ENCODE measurements at regions not wholly inside any gene's neighbourhood (a gene's known extent, or its start where the extent isn't known, plus 50 kb on each side); places are given as distances from the start of the nearest gene placed in this dataset.

- Histone ChIP-seq H3K4me1 (ENCODE audit: control insufficient read depth in 2 of 2, insufficient read depth in 2 of 2, low read length in 2 of 2) (no peaks in the 10 kb centered on the region), H3K27me3 (ENCODE audit: control insufficient read depth in 2 of 2, insufficient read depth in 1 of 2, low read length in 1 of 2) (no peaks in the 10 kb centered on the region), H3K4me3 (ENCODE audit: low read length in 2 of 2) (no peak overlapping the region), H3K36me3 (ENCODE audit: control insufficient read depth in 2 of 2, insufficient read depth in 2 of 2, low read length in 1 of 2) (no peaks in the 10 kb centered on the region), H3K9me3 (ENCODE audit: control insufficient read depth in 2 of 2, insufficient read depth in 1 of 2, low read length in 1 of 2) (no peaks in the 10 kb centered on the region), H3K27ac (ENCODE audit: low read depth in 1 of 2, low read length in 1 of 2) (no peak overlapping the region)
- WGBS: 76% methylated on average over 2 of the region's 2 CpGs
- DNase-seq (ENCODE audit: low read depth in 6 of 9, low spot score in 9 of 9): no peak
Observed at GRCh38 chrX:107522901-107523300, 73.4 kb downstream of the FRMPD3 start.

GRCh38 chrX:107526141-107526540 is 76.7 kb downstream of the FRMPD3 start:
- no peaks in the 10 kb centered on the region for H3K36me3 ChIP-seq (ENCODE audit: control insufficient read depth in 2 of 2, insufficient read depth in 2 of 2, low read length in 1 of 2)
- no peaks in the 10 kb centered on the region for H3K4me1 ChIP-seq (ENCODE audit: control insufficient read depth in 2 of 2, insufficient read depth in 2 of 2, low read length in 2 of 2)
- no peaks in the 10 kb centered on the region for H3K9me3 ChIP-seq (ENCODE audit: control insufficient read depth in 2 of 2, insufficient read depth in 1 of 2, low read length in 1 of 2)
- 98% methylated on average over 3 of the region's 3 CpGs for WGBS
- H3K4me3 ChIP-seq (ENCODE audit: low read length in 2 of 2): no peak overlapping the region
- DNase-seq (ENCODE audit: low read depth in 6 of 9, low spot score in 9 of 9): no peak
- no peaks in the 10 kb centered on the region for H3K27me3 ChIP-seq (ENCODE audit: control insufficient read depth in 2 of 2, insufficient read depth in 1 of 2, low read length in 1 of 2)
- no peak overlapping the region for H3K27ac ChIP-seq (ENCODE audit: low read depth in 1 of 2, low read length in 1 of 2)

GRCh38 chrX:107530141-107530540 is 80.7 kb downstream of the FRMPD3 start:
- Histone ChIP-seq H3K27ac (ENCODE audit: low read depth in 1 of 2, low read length in 1 of 2) (no peak overlapping the region), H3K4me3 (ENCODE audit: low read length in 2 of 2) (no peak overlapping the region), H3K36me3 (ENCODE audit: control insufficient read depth in 2 of 2, insufficient read depth in 2 of 2, low read length in 1 of 2) (no peaks in the 10 kb centered on the region), H3K4me1 (ENCODE audit: control insufficient read depth in 2 of 2, insufficient read depth in 2 of 2, low read length in 2 of 2) (no peaks in the 10 kb centered on the region), H3K27me3 (ENCODE audit: control insufficient read depth in 2 of 2, insufficient read depth in 1 of 2, low read length in 1 of 2) (no peaks in the 10 kb centered on the region), H3K9me3 (ENCODE audit: control insufficient read depth in 2 of 2, insufficient read depth in 1 of 2, low read length in 1 of 2) (no peaks in the 10 kb centered on the region)
- DNase-seq (ENCODE audit: low read depth in 6 of 9, low spot score in 9 of 9): no peak
- WGBS: 72% methylated on average over 4 of the region's 4 CpGs

- no peak overlapping the region for H3K4me3 ChIP-seq (ENCODE audit: low read length in 2 of 2)
- no peaks in the 10 kb centered on the region for H3K4me1 ChIP-seq (ENCODE audit: control insufficient read depth in 2 of 2, insufficient read depth in 2 of 2, low read length in 2 of 2)
- no peaks in the 10 kb centered on the region for H3K27me3 ChIP-seq (ENCODE audit: control insufficient read depth in 2 of 2, insufficient read depth in 1 of 2, low read length in 1 of 2)
- H3K36me3 ChIP-seq (ENCODE audit: control insufficient read depth in 2 of 2, insufficient read depth in 2 of 2, low read length in 1 of 2): no peaks in the 10 kb centered on the region
- DNase-seq (ENCODE audit: low read depth in 6 of 9, low spot score in 9 of 9): peak in 7 of 9 donors; percentile 7 to 59 (median 18)
- no peaks in the 10 kb centered on the region for H3K9me3 ChIP-seq (ENCODE audit: control insufficient read depth in 2 of 2, insufficient read depth in 1 of 2, low read length in 1 of 2)
- no peak overlapping the region for H3K27ac ChIP-seq (ENCODE audit: low read depth in 1 of 2, low read length in 1 of 2)
- 20% methylated on average over 6 of the region's 6 CpGs for WGBS
Observed at GRCh38 chrX:107537815-107538214, 88.4 kb downstream of the FRMPD3 start.

- Histone ChIP-seq H3K27ac (ENCODE audit: low read depth in 1 of 2, low read length in 1 of 2) (no peak overlapping the region), H3K9me3 (ENCODE audit: control insufficient read depth in 2 of 2, insufficient read depth in 1 of 2, low read length in 1 of 2) (no peaks in the 10 kb centered on the region), H3K27me3 (ENCODE audit: control insufficient read depth in 2 of 2, insufficient read depth in 1 of 2, low read length in 1 of 2) (no peaks in the 10 kb centered on the region), H3K36me3 (ENCODE audit: control insufficient read depth in 2 of 2, insufficient read depth in 2 of 2, low read length in 1 of 2) (no peaks in the 10 kb centered on the region), H3K4me1 (ENCODE audit: control insufficient read depth in 2 of 2, insufficient read depth in 2 of 2, low read length in 2 of 2) (no peaks in the 10 kb centered on the region), H3K4me3 (ENCODE audit: low read length in 2 of 2) (no peak overlapping the region)
- WGBS: 96% methylated on average over 1 of the region's 1 CpG
- no peak for DNase-seq (ENCODE audit: low read depth in 6 of 9, low spot score in 9 of 9)
Observed at GRCh38 chrX:107541244-107541643, 87.1 kb upstream of the PRPS1 start.

GRCh38 chrX:107542040-107542439 is 86.3 kb upstream of the PRPS1 start:
- Histone ChIP-seq H3K4me1 (ENCODE audit: control insufficient read depth in 2 of 2, insufficient read depth in 2 of 2, low read length in 2 of 2) (no peaks in the 10 kb centered on the region), H3K27me3 (ENCODE audit: control insufficient read depth in 2 of 2, insufficient read depth in 1 of 2, low read length in 1 of 2) (peaks cover 0 to 2% of the 10 kb centered on the region in 2 donors), H3K36me3 (ENCODE audit: control insufficient read depth in 2 of 2, insufficient read depth in 2 of 2, low read length in 1 of 2) (no peaks in the 10 kb centered on the region), H3K9me3 (ENCODE audit: control insufficient read depth in 2 of 2, insufficient read depth in 1 of 2, low read length in 1 of 2) (no peaks in the 10 kb centered on the region), H3K4me3 (ENCODE audit: low read length in 2 of 2) (no peak overlapping the region), H3K27ac (ENCODE audit: low read depth in 1 of 2, low read length in 1 of 2) (no peak overlapping the region)
- DNase-seq (ENCODE audit: low read depth in 6 of 9, low spot score in 9 of 9): no peak

- 69% methylated on average over 2 of the region's 2 CpGs for WGBS
- H3K4me3 ChIP-seq (ENCODE audit: low read length in 2 of 2): no peak overlapping the region
- H3K27me3 ChIP-seq (ENCODE audit: control insufficient read depth in 2 of 2, insufficient read depth in 1 of 2, low read length in 1 of 2): peaks cover 0 to 2% of the 10 kb centered on the region in 2 donors
- DNase-seq (ENCODE audit: low read depth in 6 of 9, low spot score in 9 of 9): no peak
- no peaks in the 10 kb centered on the region for H3K9me3 ChIP-seq (ENCODE audit: control insufficient read depth in 2 of 2, insufficient read depth in 1 of 2, low read length in 1 of 2)
- no peak overlapping the region for H3K27ac ChIP-seq (ENCODE audit: low read depth in 1 of 2, low read length in 1 of 2)
- H3K36me3 ChIP-seq (ENCODE audit: control insufficient read depth in 2 of 2, insufficient read depth in 2 of 2, low read length in 1 of 2): no peaks in the 10 kb centered on the region
- no peaks in the 10 kb centered on the region for H3K4me1 ChIP-seq (ENCODE audit: control insufficient read depth in 2 of 2, insufficient read depth in 2 of 2, low read length in 2 of 2)
Observed at GRCh38 chrX:107542500-107542899, 85.8 kb upstream of the PRPS1 start.

- H3K36me3 ChIP-seq (ENCODE audit: control insufficient read depth in 2 of 2, insufficient read depth in 2 of 2, low read length in 1 of 2): no peaks in the 10 kb centered on the region
- peaks cover 0 to 8% of the 10 kb centered on the region in 2 donors for H3K4me1 ChIP-seq (ENCODE audit: control insufficient read depth in 2 of 2, insufficient read depth in 2 of 2, low read length in 2 of 2)
- DNase-seq (ENCODE audit: low read depth in 6 of 9, low spot score in 9 of 9): no peak
- H3K9me3 ChIP-seq (ENCODE audit: control insufficient read depth in 2 of 2, insufficient read depth in 1 of 2, low read length in 1 of 2): no peaks in the 10 kb centered on the region
- peaks cover 0 to 5% of the 10 kb centered on the region in 2 donors for H3K27me3 ChIP-seq (ENCODE audit: control insufficient read depth in 2 of 2, insufficient read depth in 1 of 2, low read length in 1 of 2)
- no peak overlapping the region for H3K4me3 ChIP-seq (ENCODE audit: low read length in 2 of 2)
- WGBS: 93% methylated on average over 7 of the region's 7 CpGs
- H3K27ac ChIP-seq (ENCODE audit: low read depth in 1 of 2, low read length in 1 of 2): no peak overlapping the region
Observed at GRCh38 chrX:107547621-107548020, 80.7 kb upstream of the PRPS1 start.

- no peak overlapping the region for H3K4me3 ChIP-seq (ENCODE audit: low read length in 2 of 2)
- no peaks in the 10 kb centered on the region for H3K9me3 ChIP-seq (ENCODE audit: control insufficient read depth in 2 of 2, insufficient read depth in 1 of 2, low read length in 1 of 2)
- no peak for DNase-seq (ENCODE audit: low read depth in 6 of 9, low spot score in 9 of 9)
- WGBS: 100% methylated on average over 3 of the region's 3 CpGs
- H3K27ac ChIP-seq (ENCODE audit: low read depth in 1 of 2, low read length in 1 of 2): no peak overlapping the region
- H3K4me1 ChIP-seq (ENCODE audit: control insufficient read depth in 2 of 2, insufficient read depth in 2 of 2, low read length in 2 of 2): peaks cover 0 to 8% of the 10 kb centered on the region in 2 donors
- peaks cover 0 to 5% of the 10 kb centered on the region in 2 donors for H3K27me3 ChIP-seq (ENCODE audit: control insufficient read depth in 2 of 2, insufficient read depth in 1 of 2, low read length in 1 of 2)
- no peaks in the 10 kb centered on the region for H3K36me3 ChIP-seq (ENCODE audit: control insufficient read depth in 2 of 2, insufficient read depth in 2 of 2, low read length in 1 of 2)
Observed at GRCh38 chrX:107548775-107549174, 79.5 kb upstream of the PRPS1 start.

GRCh38 chrX:107549504-107549903 is 78.8 kb upstream of the PRPS1 start:
- Histone ChIP-seq H3K36me3 (ENCODE audit: control insufficient read depth in 2 of 2, insufficient read depth in 2 of 2, low read length in 1 of 2) (no peaks in the 10 kb centered on the region), H3K4me1 (ENCODE audit: control insufficient read depth in 2 of 2, insufficient read depth in 2 of 2, low read length in 2 of 2) (peaks cover 0 to 8% of the 10 kb centered on the region in 2 donors), H3K27me3 (ENCODE audit: control insufficient read depth in 2 of 2, insufficient read depth in 1 of 2, low read length in 1 of 2) (peaks cover 0 to 7% of the 10 kb centered on the region in 2 donors), H3K27ac (ENCODE audit: low read depth in 1 of 2, low read length in 1 of 2) (no peak overlapping the region), H3K4me3 (ENCODE audit: low read length in 2 of 2) (no peak overlapping the region), H3K9me3 (ENCODE audit: control insufficient read depth in 2 of 2, insufficient read depth in 1 of 2, low read length in 1 of 2) (no peaks in the 10 kb centered on the region)
- WGBS: 33% methylated on average over 5 of the region's 5 CpGs
- DNase-seq (ENCODE audit: low read depth in 6 of 9, low spot score in 9 of 9): peak in 8 of 9 donors; percentile 1 to 64 (median 19)

All from thymus (tissue), 11 donors.